ENCODE measurements at regions not wholly inside any gene's neighbourhood (a gene's known extent, or its start where the extent isn't known, plus 50 kb on each side); places are given as distances from the start of the nearest gene placed in this dataset.

GRCh38 chr7:46568420-46569132 is 647.5 kb upstream of the IGFBP3 start:
- TF ChIP-seq Cebpa-rat (IDR thresholded peaks at IDR 0.05) = no peak

GRCh38 chr7:46567858-46568257 is 646.8 kb upstream of the IGFBP3 start:
- Histone ChIP-seq H3K27ac (no peak overlapping the region), H3K4me1 (peaks cover 20% of the 10 kb centered on the region), H3K36me3 (no peaks in the 10 kb centered on the region), H3K27me3 (no peaks in the 10 kb centered on the region), H3K9ac (no peak overlapping the region), H3K9me3 (no peaks in the 10 kb centered on the region), H3K4me3 (no peak overlapping the region), H3K4me2 (no peak overlapping the region), H4K20me1 (no peaks in the 10 kb centered on the region)
- TF ChIP-seq Cebpa-rat (IDR thresholded peaks at IDR 0.05) = no peak

More at GRCh38 chr7:46568420-46569132, 647.5 kb upstream of the IGFBP3 start:
- peak overlapping the region; percentile 70 for H3K4me2 ChIP-seq
- H3K9me3 ChIP-seq = no peaks in the 10 kb centered on the region
- H3K9ac ChIP-seq = no peak overlapping the region
- H3K4me1 ChIP-seq = peaks cover 20% of the 10 kb centered on the region
- no peaks in the 10 kb centered on the region for H3K36me3 ChIP-seq
- no peaks in the 10 kb centered on the region for H4K20me1 ChIP-seq
- H3K4me3 ChIP-seq = no peak overlapping the region
- H3K27ac ChIP-seq = no peak overlapping the region
- H3K27me3 ChIP-seq = no peaks in the 10 kb centered on the region

GRCh38 chr7:46566097-46566774 is 645.2 kb upstream of the IGFBP3 start:
- Histone ChIP-seq H3K4me2 (no peak overlapping the region), H4K20me1 (no peaks in the 10 kb centered on the region), H3K27ac (no peak overlapping the region), H3K4me3 (no peak overlapping the region), H3K36me3 (no peaks in the 10 kb centered on the region), H3K9ac (no peak overlapping the region), H3K27me3 (no peaks in the 10 kb centered on the region), H3K9me3 (0 out of 2 replicates have a peak, but pooled peaks cover 6% of the 10 kb centered on the region), H3K4me1 (peaks cover 20% of the 10 kb centered on the region)
- TF ChIP-seq Cebpa-rat (IDR thresholded peaks at IDR 0.05) = no peak

GRCh38 chr7:46565253-46566096 is 644.4 kb upstream of the IGFBP3 start:
- Histone ChIP-seq H3K4me1 (peaks cover 20% of the 10 kb centered on the region), H4K20me1 (no peaks in the 10 kb centered on the region), H3K9me3 (0 out of 2 replicates have a peak, but pooled peaks cover 6% of the 10 kb centered on the region), H3K9ac (no peak overlapping the region), H3K4me3 (no peak overlapping the region), H3K27ac (no peak overlapping the region), H3K4me2 (no peak overlapping the region), H3K36me3 (no peaks in the 10 kb centered on the region), H3K27me3 (no peaks in the 10 kb centered on the region)
- no peak for TF ChIP-seq Cebpa-rat (IDR thresholded peaks at IDR 0.05)

- Histone ChIP-seq H3K27me3 (no peaks in the 10 kb centered on the region), H3K4me3 (no peak overlapping the region), H3K4me2 (no peak overlapping the region), H3K27ac (no peak overlapping the region), H3K9me3 (0 out of 2 replicates have a peak, but pooled peaks cover 6% of the 10 kb centered on the region), H3K4me1 (peaks cover 27% of the 10 kb centered on the region), H3K36me3 (no peaks in the 10 kb centered on the region), H4K20me1 (no peaks in the 10 kb centered on the region), H3K9ac (no peak overlapping the region)
- TF ChIP-seq Cebpa-rat (IDR thresholded peaks at IDR 0.05) = no peak
Observed at GRCh38 chr7:46559194-46559832, 638.2 kb upstream of the IGFBP3 start.

- no peak overlapping the region for H3K4me3 ChIP-seq
- peaks cover 27% of the 10 kb centered on the region for H3K4me1 ChIP-seq
- peak overlapping the region; percentile 58 for H3K27ac ChIP-seq
- H3K9me3 ChIP-seq = 0 out of 2 replicates have a peak, but pooled peaks cover 6% of the 10 kb centered on the region
- H3K27me3 ChIP-seq = no peaks in the 10 kb centered on the region
- H3K36me3 ChIP-seq = no peaks in the 10 kb centered on the region
- peak overlapping the region; percentile 63; the same call in 1 of the 2 replicates for H3K4me2 ChIP-seq
- H3K9ac ChIP-seq = no peak overlapping the region
- H4K20me1 ChIP-seq = no peaks in the 10 kb centered on the region
- no peak for TF ChIP-seq Cebpa-rat (IDR thresholded peaks at IDR 0.05)
Observed at GRCh38 chr7:46558482-46559193, 637.6 kb upstream of the IGFBP3 start.

GRCh38 chr7:46557781-46558180 is 636.7 kb upstream of the IGFBP3 start:
- no peaks in the 10 kb centered on the region for H3K27me3 ChIP-seq
- no peaks in the 10 kb centered on the region for H4K20me1 ChIP-seq
- H3K4me3 ChIP-seq = no peak overlapping the region
- peak overlapping the region; percentile 63 for H3K4me2 ChIP-seq
- peak overlapping the region; percentile 58 for H3K27ac ChIP-seq
- H3K4me1 ChIP-seq = peaks cover 27% of the 10 kb centered on the region
- H3K36me3 ChIP-seq = no peaks in the 10 kb centered on the region
- no peak overlapping the region for H3K9ac ChIP-seq
- TF ChIP-seq Cebpa-rat (IDR thresholded peaks at IDR 0.05) = no peak
- 0 out of 2 replicates have a peak, but pooled peaks cover 6% of the 10 kb centered on the region for H3K9me3 ChIP-seq

- H4K20me1 ChIP-seq = no peaks in the 10 kb centered on the region
- no peak overlapping the region for H3K4me3 ChIP-seq
- peaks cover 27% of the 10 kb centered on the region for H3K4me1 ChIP-seq
- no peak overlapping the region for H3K9ac ChIP-seq
- H3K36me3 ChIP-seq = no peaks in the 10 kb centered on the region
- no peaks in the 10 kb centered on the region for H3K27me3 ChIP-seq
- H3K27ac ChIP-seq = peak overlapping the region; percentile 58
- no peak for TF ChIP-seq Cebpa-rat (IDR thresholded peaks at IDR 0.05)
- H3K9me3 ChIP-seq = 0 out of 2 replicates have a peak, but pooled peaks cover 6% of the 10 kb centered on the region
- peak overlapping the region; percentile 63 for H3K4me2 ChIP-seq
Observed at GRCh38 chr7:46557295-46557711, 636.2 kb upstream of the IGFBP3 start.
